T-helper 17 cell (primary cell): ENCODE measurements at regions not wholly inside any gene's neighbourhood (a gene's known extent, or its start where the extent isn't known, plus 50 kb on each side); places are given as distances from the start of the nearest gene placed in this dataset.

ENCODE experiments used
- ATAC-seq: fragments of 150-1000 bp; cut with Tn5 transposase; 2 replicates; pipeline ENCODE4 v1.10.0; 2021; ENCODE audit warnings: mild to moderate bottlenecking, moderate library complexity
- DNase-seq, 3 donors: peaks; one replicate each; pipeline versions ENCODE4 v3.0.0 to v3.0.0-alpha.2; 2020 to 2021
- H3K9me3 ChIP-seq: one replicate; pipeline ENCODE4 v1.7.0; 2013; ENCODE audit warnings: low read length, mild to moderate bottlenecking; ENCODE audit not compliant: control insufficient read depth, poor library complexity, severe bottlenecking
- H3K27ac Mint-ChIP-seq: one replicate; pipeline ENCODE4 v1.8.0; 2022; ENCODE audit warnings: mild to moderate bottlenecking, moderate library complexity, mixed read lengths
- H3K27me3 Mint-ChIP-seq: one replicate; pipeline ENCODE4 v1.8.0; 2022; ENCODE audit warnings: mixed read lengths
- H3K36me3 Mint-ChIP-seq: one replicate; pipeline ENCODE4 v1.8.0; 2022; ENCODE audit warnings: low read depth, mixed read lengths
- H3K4me1 Mint-ChIP-seq: one replicate; pipeline ENCODE4 v1.8.0; 2022; ENCODE audit warnings: mild to moderate bottlenecking, mixed read lengths
- H3K4me3 Mint-ChIP-seq: one replicate; pipeline ENCODE4 v1.8.0; 2022; ENCODE audit warnings: mild to moderate bottlenecking, moderate library complexity, mixed read lengths

GRCh38 chr14:32254952-32255679 lies 52.0 kb upstream of the RNU6-8 start:
- H3K27ac Mint-ChIP-seq: no peak overlapping the region
- H3K36me3 Mint-ChIP-seq: no peaks in the 10 kb centered on the region
- DNase-seq: peak in 2 of 3 donors; percentile 21 to 42
- ATAC-seq: peak; percentile 74
- no peak overlapping the region for H3K4me3 Mint-ChIP-seq
- H3K9me3 ChIP-seq: no peaks in the 10 kb centered on the region
- no peaks in the 10 kb centered on the region for H3K27me3 Mint-ChIP-seq
- peaks cover 9% of the 10 kb centered on the region for H3K4me1 Mint-ChIP-seq

- Mint-ChIP-seq H3K4me1 (peaks cover 9% of the 10 kb centered on the region), H3K27ac (peak overlapping the region; percentile 39), H3K4me3 (no peak overlapping the region), H3K27me3 (no peaks in the 10 kb centered on the region), H3K36me3 (no peaks in the 10 kb centered on the region)
- no peaks in the 10 kb centered on the region for H3K9me3 ChIP-seq
- ATAC-seq (no peak), DNase-seq (no peak)
Observed at GRCh38 chr14:32255789-32256188, 52.7 kb upstream of the RNU6-8 start.

- H3K36me3 Mint-ChIP-seq: no peaks in the 10 kb centered on the region
- no peak overlapping the region for H3K4me3 Mint-ChIP-seq
- no peak overlapping the region for H3K27ac Mint-ChIP-seq
- ATAC-seq (no peak), DNase-seq (no peak)
- H3K27me3 Mint-ChIP-seq: no peaks in the 10 kb centered on the region
- no peaks in the 10 kb centered on the region for H3K9me3 ChIP-seq
- H3K4me1 Mint-ChIP-seq: peaks cover 9% of the 10 kb centered on the region
Observed at GRCh38 chr14:32256576-32256975, 53.5 kb upstream of the RNU6-8 start.

- peaks cover 2% of the 10 kb centered on the region for H3K36me3 Mint-ChIP-seq
- DNase-seq: no peak
- H3K27ac Mint-ChIP-seq: no peak overlapping the region
- ATAC-seq: no peak
- peaks cover 9% of the 10 kb centered on the region for H3K4me1 Mint-ChIP-seq
- no peak overlapping the region for H3K4me3 Mint-ChIP-seq
- H3K27me3 Mint-ChIP-seq: no peaks in the 10 kb centered on the region
- no peaks in the 10 kb centered on the region for H3K9me3 ChIP-seq
Observed at GRCh38 chr14:32258336-32258993, 55.4 kb upstream of the RNU6-8 start.

GRCh38 chr14:32259368-32260013 lies 56.4 kb upstream of the RNU6-8 start:
- Mint-ChIP-seq H3K4me3 (no peak overlapping the region), H3K4me1 (peaks cover 9% of the 10 kb centered on the region), H3K36me3 (peaks cover 2% of the 10 kb centered on the region), H3K27ac (peak overlapping the region; percentile 68), H3K27me3 (no peaks in the 10 kb centered on the region)
- ATAC-seq (peak; percentile 54), DNase-seq (no peak)
- H3K9me3 ChIP-seq: no peaks in the 10 kb centered on the region

GRCh38 chr14:32263939-32264567 lies 61.0 kb upstream of the RNU6-8 start:
- H3K9me3 ChIP-seq: no peaks in the 10 kb centered on the region
- no peak overlapping the region for H3K4me3 Mint-ChIP-seq
- no peaks in the 10 kb centered on the region for H3K27me3 Mint-ChIP-seq
- no peak for DNase-seq
- ATAC-seq: no peak
- H3K36me3 Mint-ChIP-seq: peaks cover 2% of the 10 kb centered on the region
- no peak overlapping the region for H3K27ac Mint-ChIP-seq
- H3K4me1 Mint-ChIP-seq: peaks cover 9% of the 10 kb centered on the region

- H3K4me1 Mint-ChIP-seq: no peaks in the 10 kb centered on the region
- H3K4me3 Mint-ChIP-seq: no peak overlapping the region
- H3K36me3 Mint-ChIP-seq: peaks cover 2% of the 10 kb centered on the region
- no peak for ATAC-seq
- DNase-seq: no peak
- no peaks in the 10 kb centered on the region for H3K9me3 ChIP-seq
- no peak overlapping the region for H3K27ac Mint-ChIP-seq
- no peaks in the 10 kb centered on the region for H3K27me3 Mint-ChIP-seq
Observed at GRCh38 chr14:32265584-32265983, 62.5 kb upstream of the RNU6-8 start.

- no peak for ATAC-seq
- Mint-ChIP-seq H3K27ac (no peak overlapping the region), H3K36me3 (no peaks in the 10 kb centered on the region), H3K4me1 (no peaks in the 10 kb centered on the region), H3K4me3 (no peak overlapping the region), H3K27me3 (no peaks in the 10 kb centered on the region)
- H3K9me3 ChIP-seq: no peaks in the 10 kb centered on the region
- no peak for DNase-seq
Observed at GRCh38 chr14:32277998-32278397, 51.1 kb upstream of the AKAP6 start.
